OCI-LY7 (cell line): ENCODE measurements at regions not wholly inside any gene's neighbourhood (a gene's known extent, or its start where the extent isn't known, plus 50 kb on each side); places are given as distances from the start of the nearest gene placed in this dataset.

Experiments used
- BruUV-seq: library from RNA; stranded (reverse); fragments of 400-500 nt; replicated peaks from 2 replicates; lab custom pipeline; 2021; lab: Mats Ljungman, UMichigan
- CTCF ChIA-PET: fragments of 300-600 bp; sonication (Branson Sonifier 250); formaldehyde crosslinking; loops from one replicate; lab custom pipeline; 2022; ENCODE audit warnings: antibody characterized with exemption; ENCODE audit not compliant: unreplicated experiment; lab: Charles Lee
- POLR2A ChIA-PET: fragments of 300-600 bp; sonication (Branson Sonifier 250); formaldehyde crosslinking; loops from one replicate; lab custom pipeline; 2022; ENCODE audit warnings: antibody characterized with exemption; lab: Charles Lee
- DNase-seq: peaks from one replicate; pipeline ENCODE4 v3.0.0-alpha.2; 2015; ENCODE audit warnings: low spot score
- H2AFZ ChIP-seq: fragments of 200-600 bp; sonication (generic), shearing (Covaris generic); 2 replicates; pipeline ENCODE4 v1.6.1; 2014; ENCODE audit warnings: mild to moderate bottlenecking, antibody characterized with exemption, low read length, moderate library complexity
- H3K27ac ChIP-seq: fragments of 200-600 bp; sonication (generic); 2 replicates; pipeline ENCODE4 v1.5.1; 2014; ENCODE audit warnings: mixed run types, low read depth, mild to moderate bottlenecking, moderate library complexity, low read length, inconsistent platforms; ENCODE audit not compliant: poor library complexity, severe bottlenecking
- H3K36me3 ChIP-seq: fragments of 200-600 bp; sonication (generic); 2 replicates; pipeline ENCODE4 v1.6.1; 2014; ENCODE audit warnings: mild to moderate bottlenecking, antibody characterized with exemption, low read length, moderate library complexity, mixed read lengths; ENCODE audit not compliant: insufficient read depth
- H3K4me1 ChIP-seq: fragments of 200-600 bp; sonication (generic); 2 replicates; pipeline ENCODE4 v1.5.1; 2014; ENCODE audit warnings: mild to moderate bottlenecking, low read length; ENCODE audit not compliant: insufficient read depth, poor library complexity, severe bottlenecking
- H3K4me2 ChIP-seq: fragments of 200-600 bp; sonication (generic); 2 replicates; pipeline ENCODE4 v1.6.1; 2014; ENCODE audit warnings: mild to moderate bottlenecking, low read length
- H3K4me3 ChIP-seq: fragments of 200-600 bp; sonication (generic); 2 replicates; pipeline ENCODE4 v1.5.1; 2014; ENCODE audit warnings: mild to moderate bottlenecking, low read depth, low read length; ENCODE audit not compliant: poor library complexity, severe bottlenecking
- H3K79me2 ChIP-seq: fragments of 200-600 bp; sonication (generic); 2 replicates; pipeline ENCODE4 v1.6.1; 2016; ENCODE audit warnings: low read depth, mild to moderate bottlenecking, low read length, moderate library complexity, mixed read lengths; ENCODE audit not compliant: insufficient read depth
- H3K9me2 ChIP-seq: fragments of 200-600 bp; sonication (generic); 2 replicates; pipeline ENCODE4 v1.6.1; 2016; ENCODE audit warnings: mild to moderate bottlenecking, low read length, mixed read lengths; ENCODE audit not compliant: insufficient read depth
- H3K9me3 ChIP-seq: fragments of 200-600 bp; sonication (generic); 2 replicates; pipeline ENCODE4 v1.6.1; 2014; ENCODE audit warnings: mild to moderate bottlenecking, mixed run types, low read length, mixed read lengths
- H4K20me1 ChIP-seq: fragments of 200-600 bp; sonication (generic); 2 replicates; pipeline ENCODE4 v1.6.1; 2014; ENCODE audit warnings: mild to moderate bottlenecking, antibody characterized with exemption, low read length, moderate library complexity, mixed read lengths; ENCODE audit not compliant: insufficient read depth
- EZH2phosphoT487 ChIP-seq: fragments of 200-600 bp; sonication (generic); IDR thresholded peaks from 2 replicates; pipeline ENCODE4 v1.6.1; 2018; ENCODE audit warnings: low read depth, borderline replicate concordance, mild to moderate bottlenecking, mixed run types, antibody characterized with exemption, low read length, moderate library complexity, mixed read lengths
- intact Hi-C: fragments of 100-400 bp; cut with micrococcal nuclease; formaldehyde crosslinking; loops from one replicate; pipeline ENCODE4 v1.10.0; 2022; ENCODE audit not compliant: unreplicated experiment
- TF ChIP-seq, protein P1 (sequence below): fragments of 200-600 bp; sonication (generic); conservative IDR thresholded peaks from 2 replicates; pipeline ENCODE4 v1.5.1; 2014; ENCODE audit warnings: mild to moderate bottlenecking, antibody characterized with exemption, low read length, moderate library complexity, mixed read lengths

GRCh38 chrX:6924443-6925077, 223.0 kb upstream of the STS start:
- no peaks in the 10 kb centered on the region for H3K4me1 ChIP-seq
- no peak overlapping the region for H2AFZ ChIP-seq
- H3K4me2 ChIP-seq: no peak overlapping the region
- ChIA-PET CTCF (no interaction called here), POLR2A (no interaction called here)
- no peaks in the 10 kb centered on the region for H3K9me2 ChIP-seq
- H4K20me1 ChIP-seq: no peaks in the 10 kb centered on the region
- BruUV-seq: no TSS peak
- no peak for DNase-seq
- intact Hi-C loops: no loop called here
- H3K9me3 ChIP-seq: no peaks in the 10 kb centered on the region
- no peaks in the 10 kb centered on the region for H3K36me3 ChIP-seq
- H3K4me3 ChIP-seq: no peak overlapping the region
- H3K27ac ChIP-seq: no peak overlapping the region
- TF ChIP-seq, protein P1, sequence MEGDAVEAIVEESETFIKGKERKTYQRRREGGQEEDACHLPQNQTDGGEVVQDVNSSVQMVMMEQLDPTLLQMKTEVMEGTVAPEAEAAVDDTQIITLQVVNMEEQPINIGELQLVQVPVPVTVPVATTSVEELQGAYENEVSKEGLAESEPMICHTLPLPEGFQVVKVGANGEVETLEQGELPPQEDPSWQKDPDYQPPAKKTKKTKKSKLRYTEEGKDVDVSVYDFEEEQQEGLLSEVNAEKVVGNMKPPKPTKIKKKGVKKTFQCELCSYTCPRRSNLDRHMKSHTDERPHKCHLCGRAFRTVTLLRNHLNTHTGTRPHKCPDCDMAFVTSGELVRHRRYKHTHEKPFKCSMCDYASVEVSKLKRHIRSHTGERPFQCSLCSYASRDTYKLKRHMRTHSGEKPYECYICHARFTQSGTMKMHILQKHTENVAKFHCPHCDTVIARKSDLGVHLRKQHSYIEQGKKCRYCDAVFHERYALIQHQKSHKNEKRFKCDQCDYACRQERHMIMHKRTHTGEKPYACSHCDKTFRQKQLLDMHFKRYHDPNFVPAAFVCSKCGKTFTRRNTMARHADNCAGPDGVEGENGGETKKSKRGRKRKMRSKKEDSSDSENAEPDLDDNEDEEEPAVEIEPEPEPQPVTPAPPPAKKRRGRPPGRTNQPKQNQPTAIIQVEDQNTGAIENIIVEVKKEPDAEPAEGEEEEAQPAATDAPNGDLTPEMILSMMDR: no peak
- TF ChIP-seq EZH2phosphoT487: no peak
- H3K79me2 ChIP-seq: no peaks in the 10 kb centered on the region

- H2AFZ ChIP-seq: no peak overlapping the region
- intact Hi-C loops: no loop called here
- no peak overlapping the region for H3K4me3 ChIP-seq
- no peak for TF ChIP-seq EZH2phosphoT487
- TF ChIP-seq, protein P1: no peak
- H4K20me1 ChIP-seq: no peaks in the 10 kb centered on the region
- H3K4me1 ChIP-seq: no peaks in the 10 kb centered on the region
- no peaks in the 10 kb centered on the region for H3K9me3 ChIP-seq
- no peak overlapping the region for H3K4me2 ChIP-seq
- ChIA-PET CTCF (no interaction called here), POLR2A (no interaction called here)
- H3K36me3 ChIP-seq: no peaks in the 10 kb centered on the region
- no peak overlapping the region for H3K27ac ChIP-seq
- DNase-seq: no peak
- H3K9me2 ChIP-seq: no peaks in the 10 kb centered on the region
- H3K79me2 ChIP-seq: no peaks in the 10 kb centered on the region
- no TSS peak for BruUV-seq
Observed at GRCh38 chrX:6917666-6918065, 229.8 kb upstream of the STS start.

DNA sequence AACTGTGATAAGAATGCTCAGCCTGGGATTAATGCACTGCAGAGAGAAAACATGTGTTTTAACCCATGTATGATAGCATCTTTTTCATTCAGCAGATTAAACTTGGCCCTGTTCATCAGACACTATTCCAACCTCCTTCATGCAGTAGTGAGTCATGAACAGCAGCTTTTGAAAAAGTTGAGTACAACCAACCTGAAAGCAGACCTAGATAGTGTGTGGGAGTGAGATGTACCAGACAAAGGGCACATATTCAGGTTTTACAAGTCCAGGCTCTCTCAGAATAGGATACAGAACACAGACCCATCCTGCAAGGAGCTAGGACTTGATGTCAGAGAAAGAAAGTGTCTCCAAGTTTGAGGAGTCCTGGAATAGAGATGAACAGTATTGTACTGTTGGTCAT, 237.3 kb upstream of the STS start:
- no peak overlapping the region for H2AFZ ChIP-seq
- H3K4me2 ChIP-seq: no peak overlapping the region
- H3K79me2 ChIP-seq: no peaks in the 10 kb centered on the region
- no peaks in the 10 kb centered on the region for H3K9me3 ChIP-seq
- TF ChIP-seq, protein P1: no peak
- TF ChIP-seq EZH2phosphoT487: no peak
- intact Hi-C loops: no loop called here
- no peak for DNase-seq
- no peaks in the 10 kb centered on the region for H4K20me1 ChIP-seq
- H3K36me3 ChIP-seq: no peaks in the 10 kb centered on the region
- BruUV-seq: no TSS peak
- H3K4me1 ChIP-seq: no peaks in the 10 kb centered on the region
- ChIA-PET CTCF (no interaction called here), POLR2A (no interaction called here)
- H3K9me2 ChIP-seq: no peaks in the 10 kb centered on the region
- no peak overlapping the region for H3K4me3 ChIP-seq
- H3K27ac ChIP-seq: no peak overlapping the region
